GM18502 (cell line): ENCODE measurements at regions not wholly inside any gene's neighbourhood (a gene's known extent, or its start where the extent isn't known, plus 50 kb on each side); places are given as distances from the start of the nearest gene placed in this dataset.
"Not testable (repeated sequence)": the region's sequence is repeated elsewhere in the genome, so short reads cannot be mapped to it uniquely, and the experiment has no call there.

Experiments used
- ATAC-seq: cut with Tn5 transposase; IDR thresholded peaks from one replicate; pipeline ENCODE4 v1.9.1; 2021; ENCODE audit warnings: mild to moderate bottlenecking; ENCODE audit not compliant: unreplicated experiment, poor library complexity

- ATAC-seq: no peak
These were observed 258.8 kb upstream of the ASIC2 start for GRCh38 chr17:33551911-33552310.

DNA sequence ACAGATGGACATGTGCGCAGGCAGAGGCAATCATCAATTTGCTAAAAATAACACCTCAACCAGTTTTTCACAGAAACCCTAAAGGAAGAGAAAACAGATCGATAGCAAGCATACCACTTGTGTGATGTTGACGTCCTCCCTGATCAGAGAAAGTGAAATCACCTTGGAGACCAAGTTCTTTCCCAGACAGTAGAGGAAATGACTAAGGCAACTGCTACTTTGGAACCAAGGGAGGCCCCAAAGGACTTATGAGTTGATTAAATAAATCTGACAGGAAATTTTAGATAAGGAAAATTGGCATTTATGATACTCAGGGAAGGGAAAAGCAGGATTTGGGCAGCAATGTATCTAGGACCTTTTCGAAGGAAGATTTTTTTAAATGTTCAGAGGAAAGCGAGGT lies 267.1 kb upstream of the ASIC2 start:
- ATAC-seq: no peak

DNA sequence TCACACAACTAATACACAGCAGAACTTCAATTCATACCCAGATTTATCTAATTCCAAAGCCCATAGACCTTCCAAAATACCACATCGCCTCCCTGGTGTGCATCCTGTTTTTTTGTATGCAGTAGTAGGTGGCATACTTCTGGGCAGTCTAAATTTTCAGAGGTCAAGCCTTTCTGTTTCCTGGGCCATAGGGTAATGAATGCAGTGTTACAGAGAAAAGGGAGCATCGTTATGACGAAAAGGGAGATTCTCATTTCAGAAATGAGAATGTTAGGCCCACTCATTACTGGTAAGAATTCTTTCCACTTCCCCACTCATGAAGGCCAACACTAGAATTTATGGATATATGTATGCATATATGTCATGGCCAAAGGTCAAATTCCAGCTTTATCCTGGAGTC lies 267.8 kb upstream of the ASIC2 start:
- ATAC-seq: no peak

- ATAC-seq: no peak
These were observed 268.7 kb upstream of the ASIC2 start for GRCh38 chr17:33561569-33562334.

GRCh38 chr17:33562792-33563191 lies 269.7 kb upstream of the ASIC2 start:
- no peak for ATAC-seq

DNA sequence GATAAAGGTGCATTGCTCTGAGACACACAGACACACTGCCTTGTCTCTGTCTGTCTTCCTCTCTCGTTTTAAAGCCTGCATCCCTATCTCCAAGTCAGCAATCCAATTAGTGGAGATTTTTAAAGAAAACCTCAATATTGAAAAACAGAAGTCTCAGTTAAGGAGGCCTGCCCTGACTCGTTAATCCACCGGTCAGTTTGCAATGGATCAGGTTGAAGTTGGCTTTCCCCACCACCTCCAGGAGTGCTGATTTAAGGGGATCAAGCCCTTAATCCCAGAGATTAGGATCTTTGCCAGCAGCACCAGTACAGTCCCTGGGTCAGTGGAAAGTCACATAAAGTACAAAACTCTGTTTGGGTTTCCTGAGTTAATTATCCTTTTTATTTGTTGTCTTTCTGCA lies 271.1 kb upstream of the ASIC2 start:
- no peak for ATAC-seq

DNA sequence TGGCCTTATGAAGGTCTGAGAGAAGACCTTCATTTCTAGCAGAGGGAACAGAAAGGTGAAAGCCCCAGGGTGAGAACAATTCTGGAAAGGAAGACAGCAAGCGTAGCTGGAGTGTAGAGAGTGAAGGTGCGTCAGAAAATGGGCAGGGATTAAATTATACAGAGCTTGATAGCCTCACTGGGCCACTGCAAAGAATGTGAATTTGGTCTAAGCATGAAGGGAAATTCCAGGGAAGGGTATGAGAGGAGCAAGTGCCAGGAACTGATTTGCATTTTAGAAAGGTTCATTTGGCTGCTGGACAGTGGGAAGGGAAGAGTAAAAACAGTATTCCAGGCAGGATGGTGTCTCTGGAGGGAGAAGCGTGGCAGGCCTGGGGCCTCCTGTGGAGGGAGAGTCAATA lies 274.1 kb upstream of the ASIC2 start:
- no peak for ATAC-seq

DNA sequence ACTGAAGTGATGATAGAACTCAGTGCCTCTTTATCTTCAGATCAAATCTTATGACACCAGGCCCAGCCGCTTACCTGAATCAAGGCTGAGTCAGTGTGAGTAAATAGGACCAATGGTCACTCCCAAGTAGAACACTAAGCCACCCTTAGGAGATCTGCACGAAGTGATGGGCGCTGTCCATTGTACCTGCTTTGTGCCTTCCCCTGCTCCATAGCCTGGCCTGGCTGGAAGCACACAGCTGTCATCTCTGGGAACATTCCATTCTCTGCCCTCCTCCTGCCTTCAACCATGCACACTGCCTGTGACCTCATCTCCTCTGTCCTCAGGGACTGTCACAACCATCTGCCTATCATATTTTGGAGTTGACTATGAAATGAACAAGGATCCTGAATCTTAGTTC lies 279.5 kb upstream of the ASIC2 start:
- no peak for ATAC-seq

DNA sequence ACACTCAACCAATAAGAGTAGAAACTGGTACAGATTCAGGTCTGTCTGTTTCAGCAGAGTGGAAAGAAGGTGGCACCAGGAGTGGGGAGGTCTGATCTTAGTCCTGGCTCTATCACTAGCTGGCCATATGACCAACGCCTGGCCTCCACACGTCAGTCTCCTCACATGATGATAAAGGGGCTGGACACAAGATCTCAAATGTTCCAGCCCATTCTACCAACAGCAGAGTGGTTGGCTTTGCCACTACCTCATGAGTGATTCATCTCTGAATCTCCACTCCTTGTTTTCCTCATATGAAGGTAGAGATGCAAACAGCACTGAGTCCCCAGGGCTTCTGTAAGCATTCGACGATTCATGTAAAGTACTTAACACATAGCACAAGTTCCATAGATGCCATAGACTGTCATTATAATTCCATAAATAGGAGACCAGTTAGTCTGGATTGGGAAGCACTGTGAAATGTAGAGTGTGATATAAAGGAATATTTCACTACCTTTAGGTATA lies 281.9 kb upstream of the ASIC2 start:
- no peak for ATAC-seq

DNA sequence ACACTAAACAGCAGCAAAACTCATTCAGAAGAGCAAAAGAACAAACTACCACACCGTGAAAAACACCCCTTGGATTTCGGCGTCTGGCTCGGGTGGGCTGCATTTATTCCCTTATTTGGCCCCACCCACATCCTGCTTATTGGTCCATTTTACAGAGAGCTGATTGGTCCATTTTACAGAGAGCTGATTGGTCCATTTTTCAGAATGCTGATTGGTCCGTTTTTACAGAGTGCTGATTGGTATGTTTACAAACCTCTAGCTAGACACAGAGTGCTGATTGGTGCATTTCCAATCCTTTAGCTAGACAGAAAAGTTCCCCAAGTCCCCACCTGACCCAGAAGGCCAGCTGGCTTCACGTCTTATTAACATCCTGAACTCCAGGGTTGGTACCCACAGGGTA lies 286.6 kb upstream of the ASIC2 start:
- not testable (repeated sequence) for ATAC-seq

DNA sequence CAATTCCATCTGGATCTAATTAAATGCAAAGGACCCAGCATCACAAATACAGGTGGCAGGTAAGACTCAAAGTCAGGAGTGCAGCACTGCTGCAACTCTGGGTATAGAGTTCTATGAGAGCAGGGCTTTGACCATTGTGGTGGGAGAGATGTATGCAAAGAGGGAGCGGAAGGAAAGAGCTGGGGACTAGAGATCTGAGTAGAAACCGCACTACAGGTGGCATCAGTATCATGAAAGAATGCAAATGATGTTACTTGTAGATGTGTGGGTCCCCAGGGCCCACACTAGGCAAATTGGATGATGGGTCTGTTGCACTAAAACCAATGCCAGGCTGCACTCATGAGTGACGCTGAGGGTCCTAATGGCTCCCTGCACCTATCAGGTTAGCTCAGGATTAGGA lies 287.1 kb upstream of the ASIC2 start:
- no peak for ATAC-seq

DNA sequence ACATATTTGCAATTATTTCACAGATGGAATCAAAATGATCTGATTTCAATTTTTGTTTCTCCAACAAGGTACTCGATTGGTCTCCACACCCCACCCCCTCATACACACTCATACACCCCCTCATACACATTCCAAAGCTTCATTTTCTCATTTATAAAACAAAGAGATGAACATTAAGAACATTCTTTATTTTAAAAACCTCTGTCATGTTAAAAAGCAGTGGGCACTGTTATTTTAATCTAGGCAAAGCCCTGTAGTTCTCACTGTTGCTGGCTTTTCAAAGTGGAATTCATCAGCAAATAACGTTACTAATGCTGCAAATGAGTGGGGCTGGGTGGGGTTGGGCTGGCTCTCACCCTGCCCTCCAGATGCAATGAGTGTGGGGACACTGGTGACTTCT lies 289.6 kb upstream of the ASIC2 start:
- no peak for ATAC-seq

- ATAC-seq: no peak
These were observed 290.7 kb upstream of the ASIC2 start for GRCh38 chr17:33583518-33584417.

GRCh38 chr17:33593991-33594390 lies 300.9 kb upstream of the ASIC2 start:
- no peak for ATAC-seq

GRCh38 chr17:33595828-33596227 lies 302.7 kb upstream of the ASIC2 start:
- ATAC-seq: no peak

DNA sequence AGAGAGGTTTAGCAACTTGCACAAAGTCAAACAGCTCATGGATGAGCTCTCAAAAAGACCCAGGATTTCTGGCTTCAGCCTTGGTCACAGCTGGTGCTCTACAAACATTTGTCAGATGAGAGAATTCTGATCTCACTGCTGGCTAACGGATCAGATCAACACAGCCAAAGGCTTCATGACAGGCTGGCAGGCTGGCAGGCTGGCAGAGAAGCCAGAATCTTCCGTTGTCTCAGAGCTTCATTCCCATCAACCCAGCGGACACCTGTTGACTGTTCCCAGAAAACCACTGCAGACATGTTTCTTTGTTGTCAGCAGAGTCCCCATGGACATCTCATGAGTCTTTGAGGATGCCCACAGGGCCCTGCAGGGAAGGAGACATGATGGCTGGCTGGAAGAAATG lies 303.8 kb upstream of the ASIC2 start:
- ATAC-seq: no peak

- ATAC-seq: no peak
These were observed 305.7 kb upstream of the ASIC2 start for GRCh38 chr17:33598797-33599196.

- ATAC-seq: no peak
These were observed 309.9 kb upstream of the ASIC2 start for GRCh38 chr17:33602981-33603380.

DNA sequence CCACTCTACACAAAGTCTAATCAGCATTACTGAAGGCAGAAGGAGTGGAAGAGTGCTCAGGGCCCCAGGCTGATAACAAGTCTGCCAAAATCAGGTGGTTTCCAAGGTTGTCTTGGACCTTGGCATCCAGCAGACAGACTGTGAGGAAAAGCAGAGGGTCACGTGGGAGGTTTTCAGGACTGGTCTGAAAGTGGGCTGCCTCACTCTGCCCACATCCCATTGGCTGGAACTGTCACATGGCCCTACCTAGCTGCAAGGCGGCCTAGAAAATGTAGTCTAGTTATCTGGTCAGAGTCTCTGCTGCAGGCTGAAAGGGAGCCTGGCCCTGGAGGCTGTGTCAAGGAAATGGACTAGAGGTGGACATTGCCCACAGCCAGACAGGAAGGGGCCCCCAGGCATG lies 310.7 kb upstream of the ASIC2 start:
- ATAC-seq: no peak

DNA sequence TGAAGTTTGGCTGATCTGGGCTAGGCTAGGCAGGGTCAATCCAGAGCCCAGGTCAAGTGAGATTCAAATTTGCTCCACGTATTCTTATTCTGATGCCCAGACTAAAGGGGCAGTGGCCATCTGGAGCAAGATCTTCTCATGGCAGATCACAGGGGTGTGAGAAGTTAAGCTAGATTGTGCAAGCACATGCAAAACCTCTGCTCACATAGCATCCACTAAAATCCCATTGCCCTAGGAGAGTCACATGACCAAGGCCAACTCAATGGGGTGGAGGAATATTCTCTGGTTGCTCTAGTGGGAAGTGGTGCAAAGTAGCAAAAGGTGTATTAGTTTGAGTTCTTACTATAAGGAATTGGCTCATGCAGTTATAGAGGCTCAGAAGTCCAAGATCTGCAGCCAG lies 318.4 kb upstream of the ASIC2 start:
- ATAC-seq: no peak

DNA sequence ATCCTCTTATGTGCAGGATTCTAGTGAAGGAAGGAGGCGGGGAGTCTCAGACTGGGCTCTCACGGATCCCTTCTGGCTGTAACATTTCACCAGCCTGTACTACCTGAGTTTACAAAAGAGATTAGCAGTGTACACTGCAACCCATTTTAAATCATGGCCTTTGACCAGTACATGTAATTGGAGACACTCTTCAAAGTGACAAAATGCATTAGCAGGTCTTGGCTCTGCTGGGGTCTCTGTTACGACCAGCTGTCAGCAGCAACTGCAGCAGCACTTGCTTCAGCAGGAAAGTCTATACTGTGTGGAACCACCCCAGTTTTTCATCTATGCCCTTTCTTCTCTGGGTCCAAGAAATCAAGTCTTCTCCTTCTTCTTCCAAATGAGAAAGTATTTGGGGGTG lies 322.8 kb upstream of the ASIC2 start:
- no peak for ATAC-seq
